ENCODE measurements at regions not wholly inside any gene's neighbourhood (a gene's known extent, or its start where the extent isn't known, plus 50 kb on each side); places are given as distances from the start of the nearest gene placed in this dataset.

DNA sequence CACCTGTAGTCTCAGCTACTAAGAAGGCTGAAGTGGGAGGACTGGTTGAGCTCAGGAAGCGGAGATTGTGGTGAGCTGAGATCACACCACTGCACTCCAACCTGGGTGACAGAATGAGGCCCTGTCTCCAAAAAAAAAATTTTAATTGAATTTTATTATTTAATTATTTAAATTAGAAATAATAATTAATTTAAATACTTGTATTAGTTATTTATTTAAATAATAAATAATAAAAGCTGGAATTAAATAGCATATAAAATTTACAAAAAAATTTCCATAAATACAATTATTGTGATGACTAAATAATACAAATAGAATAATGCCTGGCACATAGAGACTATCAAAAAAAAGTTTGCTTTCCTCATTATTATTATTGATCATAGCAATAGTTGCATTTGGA, 371.5 kb downstream of the KCNA4 start:
- no peaks in the 10 kb centered on the region for H3K27me3 ChIP-seq (replicated peaks; ENCODE audit: control insufficient read depth, insufficient read depth, low read length)
- H3K4me3 ChIP-seq (replicated peaks; ENCODE audit: low read depth, low read length): no peak overlapping the region
- TF ChIP-seq, protein P1, sequence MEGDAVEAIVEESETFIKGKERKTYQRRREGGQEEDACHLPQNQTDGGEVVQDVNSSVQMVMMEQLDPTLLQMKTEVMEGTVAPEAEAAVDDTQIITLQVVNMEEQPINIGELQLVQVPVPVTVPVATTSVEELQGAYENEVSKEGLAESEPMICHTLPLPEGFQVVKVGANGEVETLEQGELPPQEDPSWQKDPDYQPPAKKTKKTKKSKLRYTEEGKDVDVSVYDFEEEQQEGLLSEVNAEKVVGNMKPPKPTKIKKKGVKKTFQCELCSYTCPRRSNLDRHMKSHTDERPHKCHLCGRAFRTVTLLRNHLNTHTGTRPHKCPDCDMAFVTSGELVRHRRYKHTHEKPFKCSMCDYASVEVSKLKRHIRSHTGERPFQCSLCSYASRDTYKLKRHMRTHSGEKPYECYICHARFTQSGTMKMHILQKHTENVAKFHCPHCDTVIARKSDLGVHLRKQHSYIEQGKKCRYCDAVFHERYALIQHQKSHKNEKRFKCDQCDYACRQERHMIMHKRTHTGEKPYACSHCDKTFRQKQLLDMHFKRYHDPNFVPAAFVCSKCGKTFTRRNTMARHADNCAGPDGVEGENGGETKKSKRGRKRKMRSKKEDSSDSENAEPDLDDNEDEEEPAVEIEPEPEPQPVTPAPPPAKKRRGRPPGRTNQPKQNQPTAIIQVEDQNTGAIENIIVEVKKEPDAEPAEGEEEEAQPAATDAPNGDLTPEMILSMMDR (IDR thresholded peaks at IDR 0.05; ENCODE audit: insufficient read depth, low read length, poor library complexity, severe bottlenecking): no peak
- no peaks in the 10 kb centered on the region for H3K36me3 ChIP-seq (ENCODE audit: control insufficient read depth, insufficient read depth, low read length)
- DNase-seq (ENCODE audit: extremely low read depth, insufficient read length): no peak

DNA sequence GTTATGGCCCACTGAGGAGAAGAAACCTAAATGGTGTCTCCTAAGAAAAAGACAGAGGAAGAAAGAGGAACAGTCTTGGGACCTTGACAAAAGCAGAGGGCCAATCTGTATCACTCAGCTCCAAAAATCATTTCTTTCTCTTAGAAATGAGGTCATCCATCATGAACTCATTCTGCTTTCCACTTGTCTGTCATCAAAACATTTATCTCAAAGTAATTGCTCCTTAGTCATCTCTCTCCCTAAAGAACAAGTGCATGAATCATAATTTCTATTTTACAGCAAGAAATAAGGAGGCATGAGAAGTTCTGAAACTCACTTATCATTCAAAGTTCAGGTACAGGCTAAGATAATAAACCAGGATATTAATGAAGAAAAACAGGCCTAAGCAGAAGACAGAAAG, 375.6 kb downstream of the KCNA4 start:
- TF ChIP-seq, protein P1 (IDR thresholded peaks at IDR 0.05; ENCODE audit: insufficient read depth, low read length, poor library complexity, severe bottlenecking): no peak
- no peak for DNase-seq (ENCODE audit: extremely low read depth, insufficient read length)
- Histone ChIP-seq H3K27me3 (replicated peaks; ENCODE audit: control insufficient read depth, insufficient read depth, low read length) (no peaks in the 10 kb centered on the region), H3K36me3 (ENCODE audit: control insufficient read depth, insufficient read depth, low read length) (no peaks in the 10 kb centered on the region), H3K4me3 (replicated peaks; ENCODE audit: low read depth, low read length) (no peak overlapping the region)

DNA sequence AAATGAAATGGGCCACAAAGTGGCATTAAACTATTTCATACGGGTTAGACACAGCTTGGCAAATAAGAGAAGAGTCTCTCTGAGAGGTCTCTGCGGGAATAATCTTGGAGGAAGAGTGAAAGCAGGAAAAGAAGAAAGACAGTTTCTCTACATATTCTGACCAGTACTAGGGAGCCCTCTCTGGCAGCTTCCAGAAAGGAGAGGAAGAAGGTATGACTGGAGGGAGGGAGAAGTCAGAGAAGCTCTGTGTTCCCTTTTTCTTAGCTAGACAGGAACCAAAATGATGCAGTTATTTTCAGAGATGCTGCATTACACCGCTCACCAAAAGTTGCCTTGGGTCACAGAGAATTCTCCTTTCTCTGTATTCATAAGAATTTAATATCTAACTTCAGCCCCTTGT, 382.1 kb downstream of the KCNA4 start:
- TF ChIP-seq, protein P1 (IDR thresholded peaks at IDR 0.05; ENCODE audit: insufficient read depth, low read length, poor library complexity, severe bottlenecking): no peak
- no peak for DNase-seq (ENCODE audit: extremely low read depth, insufficient read length)
- H3K4me3 ChIP-seq (replicated peaks; ENCODE audit: low read depth, low read length): no peak overlapping the region
- no peaks in the 10 kb centered on the region; the same call in 1 of the 2 replicates for H3K27me3 ChIP-seq (replicated peaks; ENCODE audit: control insufficient read depth, insufficient read depth, low read length)
- H3K36me3 ChIP-seq (ENCODE audit: control insufficient read depth, insufficient read depth, low read length): no peaks in the 10 kb centered on the region

DNA sequence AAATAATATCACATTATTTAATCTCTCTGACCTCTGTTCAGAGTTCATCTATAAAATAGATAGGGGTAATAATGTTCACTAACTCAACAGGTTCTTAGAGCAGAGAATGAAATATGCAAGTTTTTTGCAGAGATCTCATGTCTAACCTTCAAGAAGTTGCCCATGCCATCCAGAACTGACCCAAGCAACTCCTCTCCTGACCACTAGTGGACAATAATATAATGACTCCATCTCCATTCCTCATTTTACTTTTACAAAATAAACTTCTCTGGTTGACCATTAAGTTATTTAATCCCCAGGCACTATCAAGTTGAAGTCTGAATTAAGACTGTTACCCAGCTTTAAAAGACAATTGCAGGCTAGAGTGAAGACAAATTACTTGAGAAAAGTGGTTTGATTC, 382.6 kb downstream of the KCNA4 start:
- H3K4me3 ChIP-seq (replicated peaks; ENCODE audit: low read depth, low read length): no peak overlapping the region
- H3K36me3 ChIP-seq (ENCODE audit: control insufficient read depth, insufficient read depth, low read length): no peaks in the 10 kb centered on the region
- DNase-seq (ENCODE audit: extremely low read depth, insufficient read length): no peak
- no peaks in the 10 kb centered on the region; the same call in 1 of the 2 replicates for H3K27me3 ChIP-seq (replicated peaks; ENCODE audit: control insufficient read depth, insufficient read depth, low read length)
- TF ChIP-seq, protein P1 (IDR thresholded peaks at IDR 0.05; ENCODE audit: insufficient read depth, low read length, poor library complexity, severe bottlenecking): no peak

DNA sequence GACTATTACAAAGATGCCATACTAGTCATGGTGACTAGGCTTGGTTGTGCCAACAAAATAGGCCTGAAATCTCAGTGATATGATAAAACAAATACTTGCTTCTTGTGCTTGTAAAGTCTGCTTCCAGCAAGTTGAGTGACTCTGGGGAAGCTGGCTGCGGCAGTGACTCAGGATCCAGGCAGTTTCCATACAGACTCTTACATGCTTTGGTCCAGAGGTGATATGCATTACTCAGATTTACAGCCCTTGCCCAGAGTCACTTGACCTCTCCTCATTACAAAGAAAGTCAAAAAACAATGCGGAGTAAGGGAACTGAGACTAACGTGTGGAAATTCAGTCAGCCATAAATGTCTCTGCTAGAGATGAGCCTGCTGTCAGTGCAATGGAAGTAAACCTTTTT, 387.5 kb downstream of the KCNA4 start:
- TF ChIP-seq, protein P1 (IDR thresholded peaks at IDR 0.05; ENCODE audit: insufficient read depth, low read length, poor library complexity, severe bottlenecking): no peak
- H3K4me3 ChIP-seq (replicated peaks; ENCODE audit: low read depth, low read length): no peak overlapping the region
- H3K27me3 ChIP-seq (replicated peaks; ENCODE audit: control insufficient read depth, insufficient read depth, low read length): no peaks in the 10 kb centered on the region; the same call in 1 of the 2 replicates
- H3K36me3 ChIP-seq (ENCODE audit: control insufficient read depth, insufficient read depth, low read length): no peaks in the 10 kb centered on the region
- no peak for DNase-seq (ENCODE audit: extremely low read depth, insufficient read length)

DNA sequence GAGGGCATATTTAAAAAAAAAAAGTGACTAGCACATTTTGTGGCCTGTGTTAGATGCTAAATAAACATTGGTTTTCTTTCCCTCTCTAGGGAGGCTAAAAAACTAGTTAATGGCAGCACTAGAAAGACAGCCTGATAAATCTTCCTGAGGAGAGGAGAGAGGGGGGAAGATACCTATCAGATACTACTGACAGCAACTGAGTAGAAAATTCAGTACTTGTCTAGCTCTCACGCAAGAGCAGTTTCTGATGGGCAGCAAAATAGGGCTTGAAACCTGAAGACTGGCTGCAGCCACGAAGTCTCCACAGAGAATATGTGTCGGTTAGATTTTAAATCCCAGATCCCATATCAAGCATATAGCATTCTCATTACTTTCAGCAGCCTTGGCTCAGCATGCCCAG, 388.2 kb downstream of the KCNA4 start:
- DNase-seq (ENCODE audit: extremely low read depth, insufficient read length): no peak
- Histone ChIP-seq H3K36me3 (ENCODE audit: control insufficient read depth, insufficient read depth, low read length) (no peaks in the 10 kb centered on the region), H3K4me3 (replicated peaks; ENCODE audit: low read depth, low read length) (no peak overlapping the region), H3K27me3 (replicated peaks; ENCODE audit: control insufficient read depth, insufficient read depth, low read length) (no peaks in the 10 kb centered on the region; the same call in 1 of the 2 replicates)
- TF ChIP-seq, protein P1 (IDR thresholded peaks at IDR 0.05; ENCODE audit: insufficient read depth, low read length, poor library complexity, severe bottlenecking): no peak
